GM12878 (cell line): ENCODE measurements at regions not wholly inside any gene's neighbourhood (a gene's known extent, or its start where the extent isn't known, plus 50 kb on each side); places are given as distances from the start of the nearest gene placed in this dataset.

ENCODE experiments used
- ATAC-seq: fragments of 200-7000 bp; cut with Tn5 transposase; 3 replicates; pipeline ENCODE4 v1.9.1; 2020; ENCODE audit warnings: mild to moderate bottlenecking, moderate library complexity
- BruUV-seq: library from RNA; stranded (reverse); fragments of 400-500 nt; replicated peaks from 2 replicates; lab custom pipeline; 2021; lab: Mats Ljungman, UMichigan
- CTCF ChIA-PET: fragments of 300-600 bp; sonication (Branson Sonifier 250); formaldehyde crosslinking; extraction: SDS; loops from one replicate; lab custom pipeline; 2021; ENCODE audit warnings: inconsistent platforms; lab: Yijun Ruan, JAX
- POLR2A ChIA-PET: fragments of 350-600 bp; formaldehyde crosslinking; extraction: SDS; loops from one replicate; lab custom pipeline; 2021; ENCODE audit warnings: inconsistent platforms; lab: Charles Lee
- RAD21 ChIA-PET: fragments of 300-600 bp; sonication (Branson Sonifier 250); formaldehyde crosslinking; loops from one replicate; lab custom pipeline; 2023; ENCODE audit warnings: antibody characterized with exemption; ENCODE audit not compliant: unreplicated experiment; lab: Charles Lee
- SMC1A ChIA-PET: fragments of 300-600 bp; sonication (Branson Sonifier 250); formaldehyde crosslinking; loops from one replicate; lab custom pipeline; 2023; ENCODE audit not compliant: unreplicated experiment, uncharacterized antibody; lab: Charles Lee
- DNase-seq: peaks from one replicate; pipeline ENCODE4 v3.0.0-alpha.2; 2011; ENCODE audit warnings: low read depth, low spot score
- FAIRE-seq: peaks from 3 replicates; lab custom pipeline; 2011; peaks lifted over from hg19 to GRCh38; lab: Jason Lieb, UNC
- H2AFZ ChIP-seq: 2 replicates; pipeline ENCODE4 v1.6.0; 2011; ENCODE audit warnings: low read depth, low read length, control low read depth; ENCODE audit not compliant: control insufficient read depth
- H3K27ac ChIP-seq: 2 replicates; pipeline ENCODE4 v1.5.1; 2011; ENCODE audit warnings: control low read depth; ENCODE audit not compliant: control insufficient read depth, insufficient read depth
- H3K27me3 ChIP-seq, 2 experiments: replicated peaks in 1 of 2; 2 replicates each; pipeline versions ENCODE4 v1.6.0 to v1.6.1; 2011; ENCODE audit warnings: low read length in 1 of 2; ENCODE audit not compliant: control insufficient read depth in 2 of 2, insufficient read depth in 2 of 2
- H3K36me3 ChIP-seq, 2 experiments: 2 replicates each; pipeline ENCODE4 v1.5.1; 2011; ENCODE audit warnings: low read length in 1 of 2; ENCODE audit not compliant: control insufficient read depth in 2 of 2, insufficient read depth in 2 of 2
- H3K4me1 ChIP-seq: 2 replicates; pipeline ENCODE4 v1.6.1; 2011; ENCODE audit warnings: mild to moderate bottlenecking, low read length, moderate library complexity, mixed read lengths; ENCODE audit not compliant: control insufficient read depth, insufficient read depth
- H3K4me2 ChIP-seq: 2 replicates; pipeline ENCODE4 v1.6.0; 2011; ENCODE audit warnings: control low read depth; ENCODE audit not compliant: control insufficient read depth, insufficient read depth
- H3K4me3 ChIP-seq: fragments of 200-600 bp; sonication (generic); 2 replicates; pipeline ENCODE4 v1.5.1; 2016
- H3K79me2 ChIP-seq: 2 replicates; pipeline ENCODE4 v1.6.0; 2011; ENCODE audit warnings: low read length; ENCODE audit not compliant: control insufficient read depth, insufficient read depth
- H3K9ac ChIP-seq: 2 replicates; pipeline ENCODE4 v1.8.0; 2011; ENCODE audit warnings: low read length, control low read depth, mixed read lengths; ENCODE audit not compliant: control insufficient read depth, insufficient read depth
- H3K9me3 ChIP-seq: replicated peaks from 3 replicates; pipeline ENCODE4 v1.5.1; 2011; ENCODE audit warnings: mild to moderate bottlenecking, low read length; ENCODE audit not compliant: control insufficient read depth, insufficient read depth
- H4K20me1 ChIP-seq: 2 replicates; pipeline ENCODE4 v1.6.0; 2011; ENCODE audit not compliant: control insufficient read depth, insufficient read depth
- CEBPB ChIP-seq, 2 experiments: fragments of 150-350 bp in 1 of 2; IDR thresholded peaks; 2 replicates each; pipeline ENCODE4 v1.6.1; 2012 to 2014; ENCODE audit warnings: low read depth in 2 of 2, low read length in 2 of 2, borderline replicate concordance in 1 of 2, inconsistent platforms in 1 of 2
- CREB1 ChIP-seq: IDR thresholded peaks from 2 replicates; pipeline ENCODE4 v1.6.1; 2012; ENCODE audit warnings: low read depth, mild to moderate bottlenecking, inconsistent platforms
- ESRRA ChIP-seq: IDR thresholded peaks from 2 replicates; pipeline ENCODE4 v1.6.1; 2012; ENCODE audit warnings: mild to moderate bottlenecking, low read length, improper control_type of control experiment
- HSF1 ChIP-seq: fragments of 150-350 bp; IDR thresholded peaks from 2 replicates; pipeline ENCODE4 v1.6.1; 2014; ENCODE audit warnings: mild to moderate bottlenecking, low read depth, low read length
- IKZF1 ChIP-seq: fragments of 450-650 bp; conservative IDR thresholded peaks from 2 replicates; pipeline ENCODE4 v1.6.1; 2017; ENCODE audit warnings: antibody characterized with exemption, mild to moderate bottlenecking
- IKZF2 ChIP-seq, 2 experiments: fragments of 450-650 bp; IDR thresholded peaks; 2 replicates each; pipeline ENCODE4 v1.6.1; 2017; ENCODE audit warnings: mild to moderate bottlenecking in 2 of 2, moderate library complexity in 2 of 2
- RAD51 ChIP-seq: fragments of 450-650 bp; IDR thresholded peaks from 2 replicates; pipeline ENCODE4 v1.6.1; 2016; ENCODE audit warnings: moderate library complexity, mild to moderate bottlenecking, inconsistent platforms
- RBBP5 ChIP-seq: fragments of 200-600 bp; sonication (generic); conservative IDR thresholded peaks from 2 replicates; pipeline ENCODE4 v1.6.1; 2016
- SMC3 ChIP-seq: IDR thresholded peaks from 2 replicates; pipeline ENCODE4 v1.6.1; 2011; ENCODE audit warnings: low read length, improper control_type of control experiment, borderline replicate concordance
- SRF ChIP-seq, 2 experiments: IDR thresholded peaks; 2 replicates each; pipeline ENCODE4 v1.6.1; 2011; ENCODE audit warnings: low read depth in 2 of 2, low read length in 2 of 2, mild to moderate bottlenecking in 1 of 2, moderate library complexity in 1 of 2
- TCF12 ChIP-seq: IDR thresholded peaks from 2 replicates; pipeline ENCODE4 v1.6.1; 2011; ENCODE audit warnings: low read depth, mild to moderate bottlenecking, low read length
- WGBS: methylation state at CpG from one replicate; pipeline ENCODE4 v1.1.6; 2016; ENCODE audit warnings: low lambda C conversion rate; ENCODE audit not compliant: insufficient replicate concordance, insufficient coverage; ENCODE audit errors: missing lambda C conversion rate; 5-methylcytosine and 5-hydroxymethylcytosine counted together
- in situ Hi-C: fragments of 300-500 bp; cut with MboI; formaldehyde crosslinking; loops from 9 replicates; pipeline ENCODE4 v1.14.3; 2018; ENCODE audit warnings: mixed read lengths
- intact Hi-C: fragments of 100-400 bp; cut with micrococcal nuclease; formaldehyde crosslinking; loops from one replicate; pipeline ENCODE4 v1.14.2; 2022; ENCODE audit not compliant: unreplicated experiment
- TF ChIP-seq, protein P1 (sequence below): IDR thresholded peaks from 2 replicates; pipeline ENCODE4 v1.6.1; 2011; ENCODE audit warnings: borderline replicate concordance, low read depth, mild to moderate bottlenecking, moderate library complexity, low read length; ENCODE audit not compliant: insufficient read depth, poor library complexity, severe bottlenecking

DNA sequence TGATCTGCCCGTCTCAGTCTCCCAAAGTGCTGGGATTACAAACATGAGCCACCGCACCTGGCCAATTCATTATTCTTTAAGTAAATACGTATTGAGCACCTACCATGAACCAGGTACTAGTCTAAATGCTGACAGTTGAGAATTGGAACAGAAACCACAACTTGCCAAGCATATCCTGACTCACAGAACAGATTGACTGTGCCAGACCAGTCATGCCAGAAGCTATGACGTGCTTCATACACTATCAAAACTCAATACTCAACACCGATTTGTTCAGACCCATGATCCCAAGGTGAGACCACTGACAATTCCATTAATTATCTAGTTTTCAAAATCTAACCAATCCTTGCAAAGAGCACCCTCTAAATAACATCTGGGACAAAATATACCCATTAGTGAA, 148.6 kb downstream of the B3GNT2 start (continued):
- TF ChIP-seq, protein P1, sequence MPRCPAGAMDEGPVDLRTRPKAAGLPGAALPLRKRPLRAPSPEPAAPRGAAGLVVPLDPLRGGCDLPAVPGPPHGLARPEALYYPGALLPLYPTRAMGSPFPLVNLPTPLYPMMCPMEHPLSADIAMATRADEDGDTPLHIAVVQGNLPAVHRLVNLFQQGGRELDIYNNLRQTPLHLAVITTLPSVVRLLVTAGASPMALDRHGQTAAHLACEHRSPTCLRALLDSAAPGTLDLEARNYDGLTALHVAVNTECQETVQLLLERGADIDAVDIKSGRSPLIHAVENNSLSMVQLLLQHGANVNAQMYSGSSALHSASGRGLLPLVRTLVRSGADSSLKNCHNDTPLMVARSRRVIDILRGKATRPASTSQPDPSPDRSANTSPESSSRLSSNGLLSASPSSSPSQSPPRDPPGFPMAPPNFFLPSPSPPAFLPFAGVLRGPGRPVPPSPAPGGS: peak; percentile 50
- TF ChIP-seq RAD51 (no peak; the same call in 1 of the 2 replicates), CEBPB (IDR thresholded peaks at IDR 0.05; ENCODE audit: borderline replicate concordance in 1 of 2, low read depth in 2 of 2, low read length in 2 of 2) (no peak), IKZF1 (peak; percentile 69), IKZF2 (IDR thresholded peaks at IDR 0.05) (peak; percentile 76; a peak in 3 of 4 replicates), RBBP5 (no peak), ESRRA (no peak)
- TF ChIP-seq, all 136 proteins: peak for 35

- H3K27ac ChIP-seq: peak overlapping the region; percentile 71
- POLR2A ChIA-PET: interaction anchor here (1.0 kb wide), 1 partner anchor 10 kb away, joined by 3 read pairs; no protein-coding TSS in a partner anchor
Measured at GRCh38 chr2:62343636-62344337, 147.9 kb downstream of the B3GNT2 start.

More at GRCh38 chr2:62343636-62344337, 147.9 kb downstream of the B3GNT2 start:
- FAIRE-seq (no peak), ATAC-seq (no peak), DNase-seq (no peak)
- Histone ChIP-seq H3K4me2 (0 out of 2 replicates have a peak overlapping the region, but pooled peaks have one; percentile 15), H2AFZ (no peak overlapping the region; the same call in 1 of the 2 replicates), H3K9me3 (peaks cover 2% of the 10 kb centered on the region; the same call in 1 of the 3 replicates), H3K9ac (no peak overlapping the region), H4K20me1 (no peaks in the 10 kb centered on the region), H3K79me2 (no peaks in the 10 kb centered on the region), H3K27me3 (no peaks in the 10 kb centered on the region), H3K4me1 (peaks cover 62% of the 10 kb centered on the region), H3K36me3 (no peaks in the 10 kb centered on the region), H3K4me3 (no peak overlapping the region)
- no TSS peak for BruUV-seq
- ChIA-PET RAD21 (interaction anchor here (1.0 to 1.9 kb wide), 2 partner anchors 35 to 38 kb away, joined by 3 to 8 read pairs; no protein-coding TSS in a partner anchor), SMC1A (interaction anchor here (1.0 to 16.4 kb wide), 4 partner anchors 12 to 67 kb away, joined by 3 to 467 read pairs (median 3); no protein-coding TSS in a partner anchor), CTCF (interaction anchor here (1.0 to 1.9 kb wide), 6 partner anchors 11 to 350 kb away, joined by 3 to 7 read pairs (median 4); no protein-coding TSS in a partner anchor)
- intact Hi-C loops: loop anchor here (1.0 to 10.0 kb wide), 4 partner anchors 68 to 349 kb away; no protein-coding TSS in a partner anchor
- in situ Hi-C loops: no loop called here
- 63% methylated on average over 5 of the region's 5 CpGs for WGBS
- TF ChIP-seq CREB1 (no peak), TCF12 (no peak), SMC3 (no peak), SRF (IDR thresholded peaks at IDR 0.05; ENCODE audit: low read depth in 2 of 2, low read length in 2 of 2) (no peak), HSF1 (no peak)
